Tibial nerve (tissue), 4 donors: ENCODE measurements at regions not wholly inside any gene's neighbourhood (a gene's known extent, or its start where the extent isn't known, plus 50 kb on each side); places are given as distances from the start of the nearest gene placed in this dataset.

Experiments
- CTCF ChIP-seq, 5 experiments: fragments of 200-600 bp in 3 of 5; fragments of 450-650 bp in 2 of 5; sonication (generic) in 3 of 5; IDR thresholded peaks; one replicate each; pipeline ENCODE4 v1.5.1; 2016 to 2019; ENCODE audit warnings: antibody characterized with exemption in 5 of 5, mild to moderate bottlenecking in 3 of 5, moderate library complexity in 2 of 5
- EP300 ChIP-seq, 2 donors: sonication (generic); formaldehyde crosslinking; IDR thresholded peaks; one replicate each; pipeline ENCODE4 v1.6.1; 2017; ENCODE audit warnings: antibody characterized with exemption in 2 of 2, mild to moderate bottlenecking in 1 of 2
- POLR2A ChIP-seq, 2 donors: fragments of 450-650 bp; IDR thresholded peaks; one replicate each; pipeline ENCODE4 v1.6.1; 2017; ENCODE audit warnings: antibody characterized with exemption in 2 of 2, mild to moderate bottlenecking in 2 of 2, moderate library complexity in 2 of 2

DNA sequence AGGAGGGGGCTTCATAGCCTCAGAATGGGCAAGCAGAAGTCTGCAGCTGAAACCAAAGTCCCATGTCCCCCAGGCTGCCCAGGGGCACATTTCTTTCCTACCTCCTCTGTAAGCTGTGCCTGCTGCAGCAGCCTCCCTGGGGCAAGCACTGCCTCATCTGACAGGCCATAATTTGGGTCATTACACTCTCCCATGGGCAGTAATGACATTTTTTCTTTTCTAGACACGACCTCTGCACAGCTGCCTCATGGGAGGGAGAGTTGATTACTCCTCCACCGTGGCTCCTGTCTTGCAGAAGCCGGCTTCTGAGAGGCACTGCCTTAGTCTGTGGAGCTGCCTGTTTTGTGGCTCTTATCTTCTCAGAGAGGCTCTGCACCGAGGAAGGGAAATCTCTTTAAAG, 268.9 kb downstream of the TDRD15 start:
- no peak for TF ChIP-seq CTCF (IDR thresholded peaks at IDR 0.05)
- no peak for TF ChIP-seq EP300 (IDR thresholded peaks at IDR 0.05)
- no peak for TF ChIP-seq POLR2A (IDR thresholded peaks at IDR 0.05)
